ENCODE measurements at regions not wholly inside any gene's neighbourhood (a gene's known extent, or its start where the extent isn't known, plus 50 kb on each side); places are given as distances from the start of the nearest gene placed in this dataset.
"Not testable (repeated sequence)": the region's sequence is repeated elsewhere in the genome, so short reads cannot be mapped to it uniquely, and the experiment has no call there.

DNA sequence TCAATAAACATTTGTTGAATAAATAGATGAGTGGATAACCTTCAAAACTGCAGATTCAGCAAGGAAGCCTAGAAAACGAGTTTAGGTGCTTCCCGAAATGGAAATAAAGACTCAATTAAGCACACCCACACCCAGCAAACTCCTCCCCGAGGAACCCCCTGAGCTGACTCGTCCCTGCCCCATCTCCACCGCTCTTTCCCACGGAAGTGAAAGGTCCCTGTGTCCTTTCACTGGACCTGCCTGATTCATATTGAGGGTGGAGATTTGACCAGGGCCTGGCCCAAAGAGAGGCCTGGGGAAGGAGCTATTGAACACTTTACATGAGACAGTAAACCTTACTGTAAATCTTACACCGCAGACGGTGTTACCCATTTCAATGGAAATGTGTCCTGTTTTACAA, 129.1 kb downstream of the CPZ start:
- WGBS: 60% methylated on average over 4 of the region's 8 CpGs

GRCh38 chr4:8719421-8719820, 126.9 kb downstream of the CPZ start:
- WGBS: 74% methylated on average over 8 of the region's 8 CpGs
- H2BK5ac ChIP-seq (ENCODE audit: low read depth, low read length, poor library complexity, severe bottlenecking): no peak overlapping the region
- peaks cover 0 to 26% of the 10 kb centered on the region in 2 experiments for H3K27me3 ChIP-seq (ENCODE audit: control insufficient read depth in 1 of 2, insufficient read depth in 1 of 2, low read length in 2 of 2)
- peak overlapping the region in 1 of 2 experiments; percentile 29 for H3K18ac ChIP-seq (ENCODE audit: low read depth in 1 of 2, low read length in 2 of 2)
- no peaks in the 10 kb centered on the region for H3K79me1 ChIP-seq (replicated peaks; ENCODE audit: low read length, poor library complexity, severe bottlenecking)
- no peak overlapping the region for H3K4ac ChIP-seq (ENCODE audit: low read depth in 1 of 2, low read length in 2 of 2)
- no peaks in the 10 kb centered on the region for H3K4me1 ChIP-seq (ENCODE audit: control insufficient read depth, insufficient read depth, low read depth, low read length)
- H3K9ac ChIP-seq (ENCODE audit: low read length): no peak overlapping the region
- no peak overlapping the region for H4K8ac ChIP-seq (ENCODE audit: low read length)
- H2BK15ac ChIP-seq (ENCODE audit: low read depth, poor library complexity, severe bottlenecking): no peak overlapping the region
- H2BK12ac ChIP-seq (ENCODE audit: low read length in 2 of 2): no peak overlapping the region
- H3K23ac ChIP-seq (ENCODE audit: low read length in 2 of 2): no peak overlapping the region
- H2AK5ac ChIP-seq (ENCODE audit: low read length, severe bottlenecking): no peak overlapping the region
- H3K27ac ChIP-seq (ENCODE audit: low read length, poor library complexity, severe bottlenecking): no peak overlapping the region
- peaks cover 14% of the 10 kb centered on the region for H3K9me3 ChIP-seq (ENCODE audit: control insufficient read depth, low read length)
- H4K91ac ChIP-seq (ENCODE audit: low read length): no peak overlapping the region
- no peak overlapping the region for H2AFZ ChIP-seq (ENCODE audit: low read depth, low read length)
- H2BK120ac ChIP-seq (ENCODE audit: low read depth, low read length): no peak overlapping the region
- no peak overlapping the region for H3K14ac ChIP-seq (ENCODE audit: low read length in 2 of 2)
- no peak for DNase-seq
- H3K4me3 ChIP-seq (ENCODE audit: insufficient read depth in 1 of 2, low read depth in 1 of 2, low read length in 2 of 2): no peak overlapping the region
- H3K4me2 ChIP-seq (ENCODE audit: low read length, poor library complexity, severe bottlenecking): no peak overlapping the region
- no peaks in the 10 kb centered on the region for H3K36me3 ChIP-seq (ENCODE audit: control insufficient read depth in 1 of 2, insufficient read depth in 2 of 2, low read depth in 1 of 2, low read length in 2 of 2)

More for the DNA sequence above, 129.1 kb downstream of the CPZ start:
- H3K9ac ChIP-seq (ENCODE audit: low read length): no peak overlapping the region
- no peak overlapping the region for H2AK5ac ChIP-seq (ENCODE audit: low read length, severe bottlenecking)
- no peaks in the 10 kb centered on the region for H3K4me1 ChIP-seq (ENCODE audit: control insufficient read depth, insufficient read depth, low read depth, low read length)
- no peak overlapping the region for H3K18ac ChIP-seq (ENCODE audit: low read depth in 1 of 2, low read length in 2 of 2)
- no peak overlapping the region for H3K23ac ChIP-seq (ENCODE audit: low read length in 2 of 2)
- no peak overlapping the region for H2BK5ac ChIP-seq (ENCODE audit: low read depth, low read length, poor library complexity, severe bottlenecking)
- no peak overlapping the region for H4K8ac ChIP-seq (ENCODE audit: low read length)
- no peak overlapping the region for H3K4ac ChIP-seq (ENCODE audit: low read depth in 1 of 2, low read length in 2 of 2)
- H2BK120ac ChIP-seq (ENCODE audit: low read depth, low read length): no peak overlapping the region
- H3K27me3 ChIP-seq (ENCODE audit: control insufficient read depth in 1 of 2, insufficient read depth in 1 of 2, low read length in 2 of 2): peaks cover 0 to 41% of the 10 kb centered on the region in 2 experiments
- no peak overlapping the region for H3K4me3 ChIP-seq (ENCODE audit: insufficient read depth in 1 of 2, low read depth in 1 of 2, low read length in 2 of 2)
- H3K4me2 ChIP-seq (ENCODE audit: low read length, poor library complexity, severe bottlenecking): no peak overlapping the region
- H2BK12ac ChIP-seq (ENCODE audit: low read length in 2 of 2): no peak overlapping the region
- H3K36me3 ChIP-seq (ENCODE audit: control insufficient read depth in 1 of 2, insufficient read depth in 2 of 2, low read depth in 1 of 2, low read length in 2 of 2): no peaks in the 10 kb centered on the region
- DNase-seq: no peak
- H2AFZ ChIP-seq (ENCODE audit: low read depth, low read length): no peak overlapping the region
- no peaks in the 10 kb centered on the region for H3K79me1 ChIP-seq (replicated peaks; ENCODE audit: low read length, poor library complexity, severe bottlenecking)
- H3K14ac ChIP-seq (ENCODE audit: low read length in 2 of 2): no peak overlapping the region
- peaks cover 3% of the 10 kb centered on the region for H3K9me3 ChIP-seq (ENCODE audit: control insufficient read depth, low read length)
- H2BK15ac ChIP-seq (ENCODE audit: low read depth, poor library complexity, severe bottlenecking): no peak overlapping the region
- H4K91ac ChIP-seq (ENCODE audit: low read length): no peak overlapping the region
- H3K27ac ChIP-seq (ENCODE audit: low read length, poor library complexity, severe bottlenecking): no peak overlapping the region

GRCh38 chr4:8717470-8717869, 124.9 kb downstream of the CPZ start:
- not testable (repeated sequence) for H3K23ac ChIP-seq (ENCODE audit: low read length in 2 of 2); H2AK5ac ChIP-seq (ENCODE audit: low read length, severe bottlenecking); H2BK5ac ChIP-seq (ENCODE audit: low read depth, low read length, poor library complexity, severe bottlenecking); H3K18ac ChIP-seq (ENCODE audit: low read depth in 1 of 2, low read length in 2 of 2); DNase-seq; H2BK120ac ChIP-seq (ENCODE audit: low read depth, low read length); H2BK15ac ChIP-seq (ENCODE audit: low read depth, poor library complexity, severe bottlenecking); H4K91ac ChIP-seq (ENCODE audit: low read length); H3K9ac ChIP-seq (ENCODE audit: low read length); H4K8ac ChIP-seq (ENCODE audit: low read length); H3K4me2 ChIP-seq (ENCODE audit: low read length, poor library complexity, severe bottlenecking); H2BK12ac ChIP-seq (ENCODE audit: low read length in 2 of 2); H3K27ac ChIP-seq (ENCODE audit: low read length, poor library complexity, severe bottlenecking); H3K36me3 ChIP-seq (ENCODE audit: control insufficient read depth in 1 of 2, insufficient read depth in 2 of 2, low read depth in 1 of 2, low read length in 2 of 2); H3K14ac ChIP-seq (ENCODE audit: low read length in 2 of 2); H3K4ac ChIP-seq (ENCODE audit: low read depth in 1 of 2, low read length in 2 of 2); H3K79me1 ChIP-seq (replicated peaks; ENCODE audit: low read length, poor library complexity, severe bottlenecking); H2AFZ ChIP-seq (ENCODE audit: low read depth, low read length); H3K4me1 ChIP-seq (ENCODE audit: control insufficient read depth, insufficient read depth, low read depth, low read length); H3K4me3 ChIP-seq (ENCODE audit: insufficient read depth in 1 of 2, low read depth in 1 of 2, low read length in 2 of 2)
- H3K27me3 ChIP-seq (ENCODE audit: control insufficient read depth in 1 of 2, insufficient read depth in 1 of 2, low read length in 2 of 2): peaks cover 0 to 12% of the 10 kb centered on the region in 2 experiments
- WGBS: no CpG with 5 or more reads among the region's 2 CpGs
- peaks cover 27% of the 10 kb centered on the region for H3K9me3 ChIP-seq (ENCODE audit: control insufficient read depth, low read length)

DNA sequence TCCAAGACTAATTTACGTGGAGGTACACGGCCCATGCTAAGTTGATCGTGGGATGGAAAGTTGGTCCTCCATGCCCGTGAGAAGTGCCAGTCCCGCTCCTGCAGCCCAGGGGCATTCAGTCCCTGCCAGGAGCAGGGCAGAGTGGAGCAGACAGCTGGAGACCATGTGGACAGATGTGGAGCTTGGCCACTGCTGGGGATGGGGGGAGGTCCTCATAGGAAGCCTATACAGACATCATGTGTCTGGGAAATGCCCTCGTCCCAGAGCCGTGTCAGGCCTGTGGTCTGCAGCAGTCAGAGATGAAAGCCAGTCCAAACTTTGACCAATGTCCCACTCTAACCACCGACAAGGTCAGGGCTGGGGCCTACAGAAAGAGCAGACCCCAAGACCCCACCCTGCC, 118.4 kb downstream of the CPZ start:
- H3K27ac ChIP-seq (ENCODE audit: low read length, poor library complexity, severe bottlenecking): no peak overlapping the region
- no peak overlapping the region for H2AK5ac ChIP-seq (ENCODE audit: low read length, severe bottlenecking)
- no peak overlapping the region for H3K14ac ChIP-seq (ENCODE audit: low read length in 2 of 2)
- no peaks in the 10 kb centered on the region for H3K4me1 ChIP-seq (ENCODE audit: control insufficient read depth, insufficient read depth, low read depth, low read length)
- DNase-seq: no peak
- H2BK15ac ChIP-seq (ENCODE audit: low read depth, poor library complexity, severe bottlenecking): no peak overlapping the region
- no peak overlapping the region for H3K4me2 ChIP-seq (ENCODE audit: low read length, poor library complexity, severe bottlenecking)
- peaks cover 28% of the 10 kb centered on the region for H3K9me3 ChIP-seq (ENCODE audit: control insufficient read depth, low read length)
- H2BK12ac ChIP-seq (ENCODE audit: low read length in 2 of 2): no peak overlapping the region
- no peak overlapping the region for H4K8ac ChIP-seq (ENCODE audit: low read length)
- no peaks in the 10 kb centered on the region for H3K79me1 ChIP-seq (replicated peaks; ENCODE audit: low read length, poor library complexity, severe bottlenecking)
- 70% methylated on average over 8 of the region's 8 CpGs for WGBS
- H3K27me3 ChIP-seq (ENCODE audit: control insufficient read depth in 1 of 2, insufficient read depth in 1 of 2, low read length in 2 of 2): peaks cover 0 to 12% of the 10 kb centered on the region in 2 experiments
- no peak overlapping the region for H3K18ac ChIP-seq (ENCODE audit: low read depth in 1 of 2, low read length in 2 of 2)
- no peak overlapping the region for H3K4me3 ChIP-seq (ENCODE audit: insufficient read depth in 1 of 2, low read depth in 1 of 2, low read length in 2 of 2)
- H2BK5ac ChIP-seq (ENCODE audit: low read depth, low read length, poor library complexity, severe bottlenecking): no peak overlapping the region
- H3K36me3 ChIP-seq (ENCODE audit: control insufficient read depth in 1 of 2, insufficient read depth in 2 of 2, low read depth in 1 of 2, low read length in 2 of 2): no peaks in the 10 kb centered on the region
- no peak overlapping the region for H4K91ac ChIP-seq (ENCODE audit: low read length)
- H3K4ac ChIP-seq (ENCODE audit: low read depth in 1 of 2, low read length in 2 of 2): no peak overlapping the region
- H2BK120ac ChIP-seq (ENCODE audit: low read depth, low read length): no peak overlapping the region
- H3K23ac ChIP-seq (ENCODE audit: low read length in 2 of 2): no peak overlapping the region
- H3K9ac ChIP-seq (ENCODE audit: low read length): no peak overlapping the region
- H2AFZ ChIP-seq (ENCODE audit: low read depth, low read length): no peak overlapping the region

Measured in mesenchymal stem cell (in vitro differentiated cells and primary cell).